Fibroblast of pulmonary artery (primary cell): ENCODE measurements at regions not wholly inside any gene's neighbourhood (a gene's known extent, or its start where the extent isn't known, plus 50 kb on each side); places are given as distances from the start of the nearest gene placed in this dataset.

Experiments used
- DNase-seq: peaks from one replicate; pipeline ENCODE4 v3.0.0-alpha.2; 2010; ENCODE audit warnings: low read depth
- H3K4me3 ChIP-seq: replicated peaks from 2 replicates; pipeline ENCODE4 v1.5.1; 2011; ENCODE audit warnings: low read depth, mild to moderate bottlenecking, control low read depth, low read length, moderate library complexity
- TF ChIP-seq, protein P1 (sequence below): IDR thresholded peaks from 2 replicates; pipeline ENCODE4 v1.5.1; 2011; ENCODE audit warnings: mild to moderate bottlenecking, control low read depth, low read length, inconsistent platforms; ENCODE audit errors: missing control alignments

DNA sequence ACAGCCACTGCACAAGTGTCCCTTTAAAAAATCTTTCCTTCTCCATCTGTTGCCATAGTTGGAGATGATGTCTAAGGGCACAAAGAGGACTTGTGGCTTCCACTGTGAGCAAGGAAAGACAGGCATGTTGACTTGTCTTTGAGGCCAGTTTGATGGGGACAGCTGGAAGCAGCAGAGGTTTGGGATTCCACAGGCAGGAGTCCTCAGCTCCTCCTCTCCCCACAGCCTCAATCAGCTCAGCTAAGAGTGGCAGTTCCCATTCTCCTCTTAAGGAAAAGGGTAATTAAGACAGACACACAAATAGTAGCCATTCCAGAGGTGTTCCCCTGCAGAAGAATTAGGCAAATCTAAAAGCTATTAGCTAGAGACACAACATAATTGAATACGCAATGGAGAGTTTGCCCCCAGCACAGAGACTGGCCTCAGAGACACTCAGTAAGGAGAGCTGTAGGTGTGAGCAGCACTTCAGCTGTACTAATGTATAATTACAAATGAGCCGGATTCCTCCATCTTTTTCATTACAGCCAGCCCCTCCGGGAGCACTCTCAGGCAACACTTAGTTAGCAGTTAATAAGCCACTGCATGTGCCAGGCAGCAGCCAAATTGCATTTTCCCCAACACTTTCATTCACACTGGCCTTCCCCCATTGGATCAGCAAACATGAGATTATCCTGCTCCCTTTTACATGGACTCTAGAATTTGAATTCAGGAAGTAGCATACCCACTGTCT, 434.0 kb downstream of the FOXO1 start:
- TF ChIP-seq, protein P1, sequence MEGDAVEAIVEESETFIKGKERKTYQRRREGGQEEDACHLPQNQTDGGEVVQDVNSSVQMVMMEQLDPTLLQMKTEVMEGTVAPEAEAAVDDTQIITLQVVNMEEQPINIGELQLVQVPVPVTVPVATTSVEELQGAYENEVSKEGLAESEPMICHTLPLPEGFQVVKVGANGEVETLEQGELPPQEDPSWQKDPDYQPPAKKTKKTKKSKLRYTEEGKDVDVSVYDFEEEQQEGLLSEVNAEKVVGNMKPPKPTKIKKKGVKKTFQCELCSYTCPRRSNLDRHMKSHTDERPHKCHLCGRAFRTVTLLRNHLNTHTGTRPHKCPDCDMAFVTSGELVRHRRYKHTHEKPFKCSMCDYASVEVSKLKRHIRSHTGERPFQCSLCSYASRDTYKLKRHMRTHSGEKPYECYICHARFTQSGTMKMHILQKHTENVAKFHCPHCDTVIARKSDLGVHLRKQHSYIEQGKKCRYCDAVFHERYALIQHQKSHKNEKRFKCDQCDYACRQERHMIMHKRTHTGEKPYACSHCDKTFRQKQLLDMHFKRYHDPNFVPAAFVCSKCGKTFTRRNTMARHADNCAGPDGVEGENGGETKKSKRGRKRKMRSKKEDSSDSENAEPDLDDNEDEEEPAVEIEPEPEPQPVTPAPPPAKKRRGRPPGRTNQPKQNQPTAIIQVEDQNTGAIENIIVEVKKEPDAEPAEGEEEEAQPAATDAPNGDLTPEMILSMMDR = no peak
- no peak overlapping the region for H3K4me3 ChIP-seq
- no peak for DNase-seq

GRCh38 chr13:40233731-40234195, 432.7 kb downstream of the FOXO1 start:
- TF ChIP-seq, protein P1 = no peak
- H3K4me3 ChIP-seq = no peak overlapping the region
- no peak for DNase-seq

DNA sequence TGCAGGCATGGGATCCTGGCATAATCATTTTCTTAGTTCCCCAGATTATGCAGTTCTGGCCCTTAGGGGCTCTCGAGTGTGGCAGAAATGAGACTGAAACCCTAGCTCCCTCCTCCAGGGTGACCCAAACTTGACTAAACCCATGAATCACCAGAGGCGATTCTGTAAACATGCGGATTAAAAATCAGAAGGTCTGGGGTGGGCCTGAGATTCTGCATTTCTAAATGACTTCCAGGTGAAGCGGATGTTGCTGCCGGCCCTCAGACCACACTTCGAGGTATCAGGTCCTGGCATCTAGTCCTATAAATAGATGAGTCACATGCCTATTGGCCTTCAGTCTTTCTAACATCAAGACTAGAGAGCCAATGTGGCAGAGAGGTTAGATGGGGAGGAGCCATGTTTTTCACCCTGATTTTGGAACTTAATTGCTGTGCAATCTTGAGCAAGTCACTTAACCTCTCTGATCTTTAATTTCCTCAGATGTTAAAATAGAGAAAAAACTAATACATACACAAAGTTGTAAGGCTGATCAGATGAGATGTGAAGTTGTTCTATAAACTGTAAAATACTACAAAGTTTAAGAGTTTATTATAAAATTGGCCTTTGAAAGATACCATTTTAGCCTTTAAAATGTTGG, 431.2 kb downstream of the FOXO1 start:
- TF ChIP-seq, protein P1 = no peak
- no peak overlapping the region for H3K4me3 ChIP-seq
- DNase-seq = no peak

DNA sequence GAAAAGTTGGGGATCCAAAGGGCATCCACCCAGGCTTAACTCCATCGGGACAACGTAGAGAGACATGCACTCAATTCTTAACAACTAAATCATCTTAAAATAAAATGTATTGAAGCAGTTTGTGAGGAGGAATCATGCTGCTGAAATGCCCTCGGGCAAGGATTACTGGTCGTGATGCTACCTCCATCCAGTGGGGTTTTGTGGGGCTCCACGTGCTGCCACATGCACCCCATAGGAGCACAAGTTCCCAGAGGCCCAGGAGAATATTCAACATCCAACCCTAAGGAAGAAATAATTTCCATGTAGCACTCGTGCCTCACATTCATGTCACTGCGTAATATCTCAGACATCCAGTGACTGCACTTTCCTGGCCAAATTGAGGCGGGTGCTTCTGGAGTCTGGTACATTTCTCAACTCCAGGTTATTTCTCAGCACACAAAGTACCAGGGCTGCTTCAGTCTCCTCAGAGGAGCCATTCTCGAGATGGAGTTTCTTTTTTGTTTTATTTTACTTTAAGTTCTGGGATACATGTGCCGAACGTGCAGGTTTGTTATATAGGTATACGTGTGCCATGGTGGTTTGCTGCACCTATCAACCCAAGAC, 429.8 kb downstream of the FOXO1 start:
- DNase-seq = peak; percentile 64
- no peak overlapping the region for H3K4me3 ChIP-seq
- TF ChIP-seq, protein P1 = no peak

DNA sequence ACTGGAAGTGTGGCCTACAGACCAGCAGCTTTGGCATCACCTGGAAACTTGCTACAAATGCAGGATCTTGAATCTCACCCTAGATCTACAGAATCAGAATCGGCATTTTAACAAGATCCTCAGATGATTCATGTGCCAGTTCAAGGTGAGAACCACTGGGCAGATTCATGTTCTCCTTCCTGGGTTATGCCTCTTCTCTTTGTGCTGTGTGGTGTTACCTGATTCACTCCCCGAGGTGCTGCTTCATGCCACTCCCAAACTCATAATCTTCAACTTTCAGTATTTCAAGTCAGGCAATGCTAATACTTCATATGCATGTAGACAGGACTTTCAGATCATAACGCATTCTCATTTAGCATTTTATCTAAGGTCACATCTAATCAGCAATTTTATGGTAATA, 427.7 kb downstream of the FOXO1 start:
- TF ChIP-seq, protein P1 = no peak

DNA sequence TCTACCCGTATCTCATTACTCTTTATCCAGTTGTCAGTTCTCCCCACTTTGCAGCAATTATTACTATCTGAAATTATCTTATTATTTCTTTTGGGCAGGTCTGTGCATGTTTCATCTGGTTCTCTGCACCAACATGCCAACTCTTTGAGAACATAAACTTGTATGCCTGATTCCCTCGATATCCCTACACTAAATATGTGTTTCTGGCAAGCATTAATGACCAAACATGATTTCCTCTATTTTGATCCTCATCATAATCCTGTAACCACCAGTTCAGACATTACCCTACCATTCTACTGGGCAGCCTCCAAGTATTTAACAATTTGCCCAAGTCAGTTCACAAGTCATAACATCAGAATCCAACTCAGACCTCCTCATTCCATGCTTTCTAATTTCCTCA, 426.1 kb downstream of the FOXO1 start:
- H3K4me3 ChIP-seq = no peak overlapping the region
- TF ChIP-seq, protein P1 = no peak
- DNase-seq = no peak

More for the DNA sequence above, 427.7 kb downstream of the FOXO1 start:
- H3K4me3 ChIP-seq = no peak overlapping the region
- DNase-seq = no peak
